NCI-H2171 (cell line): ENCODE measurements at regions not wholly inside any gene's neighbourhood (a gene's known extent, or its start where the extent isn't known, plus 50 kb on each side); places are given as distances from the start of the nearest gene placed in this dataset.

Experiments
- DNase-seq: peaks from one replicate; lab custom pipeline; 2025; lab: John Stamatoyannopoulos, UW

DNA sequence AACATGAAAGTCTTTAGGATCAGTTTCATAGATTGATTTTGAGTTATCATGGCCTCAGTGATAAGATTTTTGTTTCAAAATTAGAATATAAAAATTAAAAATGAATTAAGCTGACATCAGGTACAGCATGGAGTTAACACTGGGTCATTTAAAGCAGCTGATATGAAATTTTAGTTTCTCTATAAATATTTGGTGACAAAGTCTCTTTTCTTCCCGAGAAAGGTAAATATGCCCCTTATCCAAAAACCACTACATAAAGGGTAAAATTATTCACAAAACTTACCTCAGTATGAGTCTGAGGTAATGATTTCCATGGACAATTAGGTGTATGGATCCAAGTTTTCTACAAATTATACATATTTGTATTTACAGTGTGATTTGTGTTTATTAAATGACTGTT, 121.5 kb upstream of the PJA2 start:
- DNase-seq: no peak

DNA sequence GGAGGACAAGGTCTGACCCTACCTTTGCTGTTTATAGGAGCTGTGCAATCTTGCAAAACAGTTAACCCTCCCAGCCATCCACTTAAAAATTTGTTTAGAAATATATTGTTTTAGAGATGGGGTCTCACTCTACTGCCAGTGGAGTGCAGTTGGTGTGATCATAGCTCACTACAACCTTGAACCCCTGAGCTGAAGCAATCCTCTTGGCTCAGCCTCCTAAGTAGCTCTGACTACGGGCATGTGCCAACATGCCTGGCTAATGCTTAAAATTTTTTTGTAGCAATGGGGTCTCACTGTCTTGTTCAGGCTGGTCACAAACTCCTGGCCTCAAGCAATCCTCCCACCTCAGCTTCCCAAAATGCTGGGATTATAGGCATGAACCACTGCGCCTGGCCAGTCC, 120.2 kb upstream of the PJA2 start:
- DNase-seq: no peak

DNA sequence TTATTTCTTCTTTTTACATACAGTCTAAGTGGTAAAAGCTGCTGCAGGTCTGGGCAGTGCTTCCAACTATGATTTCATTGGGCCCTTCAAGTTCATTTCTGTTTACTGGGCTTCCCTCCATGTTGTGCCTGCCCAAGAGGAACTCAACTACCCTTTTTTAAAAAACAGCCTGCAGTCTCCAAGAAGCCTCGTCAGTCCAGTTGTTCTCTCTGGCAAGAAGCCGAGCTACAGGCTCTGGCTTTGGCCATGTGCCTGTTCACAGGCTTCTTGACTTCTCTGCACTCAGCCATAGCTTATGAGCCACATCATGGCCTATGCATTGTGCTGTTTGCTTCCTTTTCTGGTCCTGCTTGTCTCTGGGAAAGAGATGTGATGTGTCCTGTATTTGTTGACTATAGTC, 119.7 kb upstream of the PJA2 start:
- no peak for DNase-seq

DNA sequence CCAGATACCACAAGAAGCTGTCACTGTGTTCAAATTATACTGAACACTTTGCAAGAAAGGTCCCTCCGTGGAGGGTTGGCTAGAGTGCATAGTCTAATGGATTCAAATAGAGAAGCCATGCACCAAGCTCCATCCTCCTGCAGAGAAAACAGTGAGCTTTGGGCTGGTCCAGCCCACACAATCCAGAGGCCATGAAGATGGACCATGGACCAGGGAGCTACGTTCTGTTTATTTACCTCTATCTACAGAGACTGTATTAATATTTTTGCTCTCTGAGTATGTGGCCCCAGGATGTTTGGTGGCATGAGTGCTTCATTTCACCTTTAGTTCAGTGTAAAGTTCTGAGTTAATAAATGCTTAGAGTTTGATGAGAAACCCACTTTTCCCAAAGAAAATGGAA, 114.8 kb upstream of the PJA2 start:
- DNase-seq: no peak

DNA sequence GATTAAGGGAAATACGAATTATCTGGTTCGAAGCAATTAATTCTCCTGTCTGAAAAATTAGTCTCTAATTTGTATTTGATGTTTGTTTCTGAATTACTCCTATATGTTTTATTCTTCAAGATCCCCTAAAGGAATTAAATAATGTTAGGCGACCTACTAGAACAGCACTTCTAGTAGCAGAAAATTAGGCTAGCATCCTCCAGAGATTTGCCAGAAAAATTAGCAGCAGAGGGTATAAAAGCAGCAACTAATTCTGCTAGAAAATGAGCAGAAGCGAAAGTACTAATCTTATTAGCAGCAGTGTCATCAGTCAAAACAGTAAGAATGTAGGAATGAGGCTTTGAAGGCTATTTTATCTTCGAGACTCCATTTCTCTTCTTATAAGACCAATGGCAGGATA, 114.3 kb upstream of the PJA2 start:
- DNase-seq: no peak

DNA sequence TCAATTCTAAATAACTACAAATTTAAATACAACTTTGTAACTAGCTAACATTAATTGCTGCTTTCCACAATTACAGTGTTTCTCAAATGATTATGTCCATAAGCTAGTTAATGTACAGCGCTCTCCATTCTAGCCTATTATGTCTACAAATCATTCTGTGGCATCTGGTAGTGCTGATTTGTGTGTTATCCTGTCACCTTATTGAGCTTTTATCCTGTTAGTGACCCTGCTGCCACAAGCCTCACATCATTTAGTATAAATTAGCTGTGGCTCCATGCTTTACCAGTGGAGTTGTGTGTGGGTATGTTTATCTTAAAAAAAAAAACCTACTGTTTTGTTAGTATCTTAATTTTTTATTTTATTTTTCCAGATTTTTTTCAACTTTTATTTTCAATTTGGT, 112.6 kb upstream of the PJA2 start:
- DNase-seq: no peak

DNA sequence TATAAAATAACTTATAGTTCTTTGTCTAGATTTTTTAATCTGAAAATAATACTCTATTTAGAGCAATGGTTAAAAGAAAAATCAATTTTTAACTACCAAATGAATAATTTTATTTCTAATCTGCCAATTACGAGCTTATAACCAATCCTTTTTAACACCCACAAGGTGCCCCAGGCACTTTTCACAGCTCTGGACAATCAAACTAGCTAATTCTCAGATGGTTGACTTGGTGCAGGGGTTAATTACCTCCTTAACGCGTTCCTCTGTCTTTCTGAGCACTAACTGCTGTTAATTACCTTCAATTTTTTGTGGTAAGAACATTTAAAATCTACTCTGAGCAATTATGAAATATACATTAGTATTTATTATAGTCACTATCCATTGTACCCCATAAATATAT, 109.6 kb upstream of the PJA2 start:
- DNase-seq: no peak

DNA sequence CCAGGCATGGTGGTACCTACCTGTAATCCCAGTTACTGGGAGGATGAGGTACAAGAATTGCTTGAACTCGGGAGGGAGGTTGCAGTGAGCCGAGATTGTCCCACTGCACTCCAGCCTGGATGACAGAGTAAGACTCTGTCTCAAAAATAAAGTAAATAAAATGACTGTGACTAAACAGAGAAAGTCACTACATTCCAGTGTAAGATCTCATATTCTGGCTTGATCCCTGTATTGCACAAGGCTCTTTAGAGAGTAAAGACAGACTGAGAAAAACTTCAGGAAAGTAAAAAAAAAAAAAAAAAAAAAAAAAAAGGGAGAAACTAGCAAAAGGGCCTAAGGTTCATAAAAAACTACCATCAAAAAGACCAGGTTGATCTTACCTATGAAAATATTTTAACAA, 106.6 kb upstream of the PJA2 start:
- DNase-seq: no peak

DNA sequence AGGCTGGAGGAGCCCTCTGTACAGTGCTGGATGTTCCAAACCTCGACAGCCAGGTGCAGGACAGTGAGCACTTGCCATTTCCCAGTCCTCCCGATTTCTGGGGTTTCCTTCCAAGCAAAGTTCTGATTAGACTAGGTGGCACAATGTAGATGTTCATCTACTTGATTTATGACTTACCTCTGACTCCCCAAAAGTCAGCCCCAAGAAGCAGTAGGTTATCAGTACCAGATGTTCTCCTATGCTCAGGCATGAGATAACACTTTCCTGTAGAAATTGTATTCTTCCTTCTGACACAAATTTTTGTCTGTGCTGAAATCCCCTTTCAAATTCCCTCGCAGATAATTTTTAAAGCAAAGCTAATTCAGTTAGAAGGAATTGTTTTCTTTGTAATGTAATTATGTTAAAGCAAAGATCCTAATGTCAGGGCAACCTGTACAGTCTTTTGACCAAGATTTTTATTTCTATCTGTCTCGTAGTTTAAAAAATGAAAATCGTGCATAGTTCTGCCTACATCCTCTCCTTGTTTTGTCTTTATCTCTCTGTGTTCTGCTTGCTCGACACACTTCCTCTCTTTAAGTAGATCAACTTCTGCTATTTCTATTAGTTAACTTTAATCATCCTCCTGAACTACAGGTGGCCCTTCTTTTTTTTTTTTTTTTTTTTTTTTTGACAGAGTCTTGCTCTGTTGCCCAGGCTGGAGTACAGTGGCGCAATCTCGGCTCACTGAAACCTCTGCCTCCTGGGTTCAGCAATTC, 102.4 kb upstream of the PJA2 start:
- DNase-seq: no peak

DNA sequence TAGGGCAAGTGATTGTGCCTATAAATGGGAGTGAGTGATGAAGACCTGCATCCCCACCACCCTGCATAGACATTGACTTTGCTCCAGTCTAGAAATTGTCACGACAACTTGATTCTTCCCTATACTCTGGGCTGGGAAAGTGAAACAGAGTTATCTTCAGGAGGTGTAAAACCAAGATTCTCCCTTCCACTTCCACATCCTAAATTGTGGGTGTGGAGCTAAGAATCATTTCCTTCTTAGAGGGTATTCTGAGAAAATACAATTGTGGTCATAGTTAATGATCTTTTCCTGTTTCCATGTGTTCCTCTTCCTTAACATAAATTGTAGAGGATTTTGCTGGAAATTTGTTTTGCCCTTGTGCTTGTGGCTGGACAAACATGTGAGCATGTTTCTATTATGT, 96.8 kb upstream of the PJA2 start:
- no peak for DNase-seq

DNA sequence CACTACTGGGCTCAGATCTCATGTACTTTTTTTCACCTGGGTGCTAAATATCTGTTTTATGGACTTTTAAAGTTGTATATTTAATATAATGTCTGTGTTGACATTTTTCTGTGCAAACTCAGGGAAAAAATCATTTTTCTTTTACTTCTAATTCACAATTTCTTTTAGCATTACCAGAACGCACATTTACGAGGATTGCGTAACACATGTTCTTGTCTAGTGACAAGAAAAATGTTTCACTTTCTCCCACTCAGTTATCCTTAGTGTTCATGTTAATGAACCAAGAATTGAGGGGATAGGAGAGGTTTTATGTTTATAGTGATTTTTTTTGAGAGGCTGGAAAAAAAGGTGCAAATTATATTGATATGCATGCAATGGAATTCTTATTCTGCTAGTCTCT, 86.3 kb upstream of the PJA2 start:
- DNase-seq: no peak

DNA sequence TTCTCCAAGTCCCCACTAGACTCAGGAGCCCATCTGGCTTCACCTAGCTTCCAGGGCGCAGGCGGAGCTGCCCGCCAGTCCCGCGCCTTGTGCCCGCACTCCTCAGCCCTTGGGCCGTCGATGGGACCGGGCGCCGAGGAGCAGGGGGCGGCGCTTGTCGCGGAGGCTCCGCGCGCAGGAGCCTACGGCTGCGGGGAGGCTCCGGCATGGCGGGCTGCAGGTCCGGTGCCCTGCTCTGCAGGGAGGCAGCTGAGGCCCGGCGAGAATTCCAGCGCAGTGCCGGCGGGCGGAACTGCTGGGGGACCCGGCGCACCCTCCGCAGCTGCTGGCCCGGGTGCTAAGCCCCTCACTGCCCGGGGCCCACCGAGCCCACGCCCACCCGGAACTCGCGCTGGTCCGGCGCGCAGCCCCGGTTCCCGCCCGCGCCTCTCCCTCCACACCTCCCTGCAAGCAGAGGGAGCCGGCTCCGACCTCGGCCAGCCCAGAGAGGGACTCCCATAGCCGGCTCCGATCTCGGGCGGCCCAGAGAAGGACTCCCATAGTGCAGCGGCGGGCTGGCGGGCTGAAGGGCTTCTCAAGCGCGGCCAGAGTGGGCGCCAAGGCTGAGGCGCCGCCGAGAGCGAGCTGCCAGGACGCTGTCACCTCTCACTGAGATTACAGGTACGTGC, 78.1 kb upstream of the PJA2 start:
- no peak for DNase-seq

DNA sequence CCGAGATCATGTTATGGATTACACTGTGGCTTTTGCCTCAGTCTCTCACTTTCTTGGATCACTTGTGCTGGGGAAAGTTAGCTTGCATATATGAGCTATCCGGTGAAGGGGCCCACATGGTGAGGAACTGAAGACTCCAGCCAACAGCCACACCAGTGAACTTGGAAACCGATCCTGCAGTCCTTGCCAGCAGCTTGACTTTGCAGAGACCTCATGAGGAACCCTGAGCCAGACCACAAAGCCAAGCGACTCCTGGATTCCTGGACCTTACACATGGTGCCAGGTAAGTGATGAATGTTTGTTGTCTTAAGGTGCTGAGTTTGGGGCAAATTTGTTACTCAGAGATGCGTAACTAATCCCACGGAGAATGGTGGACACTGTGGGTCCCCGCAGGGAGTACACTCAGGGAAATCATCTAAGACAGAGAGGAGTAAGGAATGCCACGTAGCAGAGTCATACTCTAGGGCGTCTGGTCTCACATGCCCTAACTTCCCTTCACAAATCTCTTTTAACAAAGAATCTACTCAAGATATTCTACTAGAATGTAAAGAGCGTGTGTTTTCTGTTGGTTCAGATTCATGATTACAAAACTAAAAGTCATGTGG, 76.5 kb upstream of the PJA2 start:
- DNase-seq: no peak

DNA sequence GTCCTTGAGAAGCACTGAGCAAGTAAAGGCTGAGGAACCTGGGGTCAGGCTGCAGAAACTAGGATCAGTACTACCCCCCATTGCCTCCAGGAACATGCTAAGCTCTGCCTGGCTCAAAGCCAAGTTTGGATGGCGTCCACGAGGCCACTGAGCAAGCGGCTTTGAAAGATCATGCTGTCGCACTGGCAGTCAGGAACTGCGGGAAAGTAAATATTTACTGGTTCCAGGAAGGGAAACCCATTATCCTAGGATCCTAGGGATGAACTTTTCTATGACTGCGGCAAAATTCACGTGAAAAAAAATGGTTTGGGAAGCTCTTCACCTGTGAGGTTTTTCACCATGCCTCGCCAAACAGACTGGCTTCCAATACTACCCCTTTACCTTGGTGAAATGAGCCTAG, 75.3 kb upstream of the PJA2 start:
- no peak for DNase-seq

DNA sequence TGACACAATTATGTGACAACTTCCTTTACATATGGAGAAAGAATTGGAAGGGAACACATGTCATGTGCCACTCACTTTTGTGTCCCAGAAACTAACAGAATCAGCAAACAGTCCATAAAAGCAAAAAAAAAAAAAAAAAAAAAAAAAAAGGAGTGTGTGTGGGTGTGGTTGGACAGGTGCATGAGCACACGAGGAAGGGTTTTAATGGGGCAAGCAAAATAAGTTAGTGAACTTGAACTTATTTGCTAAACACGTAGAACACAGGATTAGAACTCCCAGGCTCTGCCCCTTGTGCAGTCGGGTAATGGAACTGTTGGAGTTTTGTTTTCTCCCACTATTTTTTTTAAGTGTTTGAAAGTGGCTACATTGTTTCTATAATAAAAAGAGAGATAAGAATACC, 74.8 kb upstream of the PJA2 start:
- DNase-seq: no peak

DNA sequence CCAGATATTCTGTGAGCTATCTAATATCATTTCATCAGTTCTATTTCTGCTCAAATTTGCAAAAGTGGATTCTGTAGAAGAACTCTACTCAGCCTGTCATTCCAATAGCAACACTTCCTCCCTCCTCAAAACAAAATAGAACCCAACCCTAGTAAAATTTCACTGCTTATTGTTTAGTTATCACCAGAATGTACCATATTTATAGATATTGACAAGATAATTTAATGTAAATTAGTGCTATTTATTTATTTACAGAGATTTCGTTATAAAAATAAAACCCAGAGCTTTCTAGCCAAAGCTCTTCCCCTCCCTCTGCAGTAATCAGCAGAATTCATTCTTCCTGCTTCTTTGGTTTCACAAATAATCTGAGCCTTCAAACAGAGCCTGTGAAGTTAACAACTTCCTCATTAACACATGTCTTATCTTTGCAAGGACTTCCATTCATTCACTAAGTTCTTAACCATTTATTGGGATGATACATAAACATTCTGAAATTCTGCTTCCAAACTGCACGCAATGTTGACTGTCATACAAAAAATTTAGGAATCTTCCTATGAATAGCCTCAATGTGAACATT, 73.7 kb upstream of the PJA2 start:
- no peak for DNase-seq

DNA sequence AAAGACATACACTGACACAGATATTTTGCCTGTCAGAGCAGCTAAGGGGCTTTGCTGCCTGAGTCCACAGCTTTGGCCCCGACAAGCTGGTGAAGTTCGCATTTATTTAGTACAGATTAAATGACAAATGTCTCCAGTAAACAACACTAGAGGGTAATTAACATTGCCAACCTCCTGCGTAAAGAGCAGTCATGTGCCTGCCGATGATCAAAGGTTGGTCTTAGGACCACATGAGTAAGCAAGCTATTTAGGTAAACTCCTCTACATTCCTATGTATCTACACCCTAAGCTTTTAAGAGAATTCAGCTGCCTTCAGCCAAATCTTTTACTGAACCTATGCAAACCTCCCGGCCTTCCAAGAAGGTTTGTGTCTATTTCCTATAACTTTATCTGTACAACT, 73.0 kb upstream of the PJA2 start:
- DNase-seq: no peak

DNA sequence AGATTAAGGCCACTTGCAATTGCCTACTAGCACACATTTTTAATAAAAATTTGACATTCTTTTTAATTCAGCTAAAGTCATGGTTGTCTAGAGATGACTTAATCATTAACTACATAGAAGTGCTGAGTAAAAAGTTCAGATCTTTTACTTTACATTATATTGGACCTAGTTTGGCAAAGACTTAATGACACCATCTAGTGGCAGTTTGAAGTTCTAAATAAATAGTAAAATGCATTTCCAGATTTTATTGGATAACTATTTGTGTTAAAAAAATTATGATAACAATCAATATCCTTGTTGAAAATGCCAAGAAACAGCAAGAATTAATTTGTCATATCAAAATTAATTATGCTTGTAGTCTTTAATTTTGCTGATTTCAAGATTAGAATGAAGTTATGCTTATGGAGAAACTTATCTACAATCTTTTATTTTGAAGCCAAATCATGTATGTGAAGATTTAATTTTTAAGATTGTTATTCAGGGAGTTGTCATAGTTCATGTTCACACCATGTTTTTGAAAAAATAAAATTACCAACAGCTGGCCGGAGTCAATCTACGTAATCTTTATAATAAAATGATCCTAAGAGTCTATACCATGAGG, 69.6 kb upstream of the PJA2 start:
- DNase-seq: no peak

DNA sequence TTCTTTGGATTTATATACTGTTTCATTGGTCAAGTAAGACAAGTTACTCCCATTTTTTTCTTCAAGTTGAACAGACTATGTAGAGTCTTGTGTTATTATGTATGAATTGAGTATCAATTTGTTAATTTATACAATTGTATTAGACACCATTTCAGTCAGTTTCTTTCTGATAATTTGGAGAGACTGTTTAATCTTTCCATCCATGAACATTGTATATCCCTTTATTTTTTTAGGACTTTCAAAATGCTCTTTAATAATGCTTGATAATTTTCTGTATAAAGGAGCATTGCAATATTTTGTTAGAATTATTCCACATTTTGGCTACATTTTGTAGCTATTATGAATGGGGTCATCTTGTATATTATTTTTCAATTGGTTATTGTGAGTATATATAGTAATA, 69.1 kb upstream of the PJA2 start:
- no peak for DNase-seq

DNA sequence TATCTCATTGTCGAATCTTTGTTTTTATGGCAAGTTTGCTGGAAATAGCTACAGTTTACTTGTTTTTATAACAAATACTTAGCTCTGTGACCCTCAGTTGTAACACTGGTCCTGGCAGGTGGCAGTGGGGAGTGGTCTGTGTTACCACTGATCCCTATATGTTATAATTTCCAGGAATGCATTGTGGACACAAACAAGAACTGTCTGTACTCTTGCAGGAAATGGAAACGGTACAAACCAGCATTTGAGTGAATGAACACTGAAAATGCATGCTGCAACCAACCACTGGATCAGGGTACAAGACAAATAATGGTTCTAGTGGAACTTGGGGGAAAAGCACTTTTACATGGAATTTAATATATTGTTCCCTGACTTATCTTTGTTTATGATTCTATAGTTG, 66.5 kb upstream of the PJA2 start:
- no peak for DNase-seq

DNA sequence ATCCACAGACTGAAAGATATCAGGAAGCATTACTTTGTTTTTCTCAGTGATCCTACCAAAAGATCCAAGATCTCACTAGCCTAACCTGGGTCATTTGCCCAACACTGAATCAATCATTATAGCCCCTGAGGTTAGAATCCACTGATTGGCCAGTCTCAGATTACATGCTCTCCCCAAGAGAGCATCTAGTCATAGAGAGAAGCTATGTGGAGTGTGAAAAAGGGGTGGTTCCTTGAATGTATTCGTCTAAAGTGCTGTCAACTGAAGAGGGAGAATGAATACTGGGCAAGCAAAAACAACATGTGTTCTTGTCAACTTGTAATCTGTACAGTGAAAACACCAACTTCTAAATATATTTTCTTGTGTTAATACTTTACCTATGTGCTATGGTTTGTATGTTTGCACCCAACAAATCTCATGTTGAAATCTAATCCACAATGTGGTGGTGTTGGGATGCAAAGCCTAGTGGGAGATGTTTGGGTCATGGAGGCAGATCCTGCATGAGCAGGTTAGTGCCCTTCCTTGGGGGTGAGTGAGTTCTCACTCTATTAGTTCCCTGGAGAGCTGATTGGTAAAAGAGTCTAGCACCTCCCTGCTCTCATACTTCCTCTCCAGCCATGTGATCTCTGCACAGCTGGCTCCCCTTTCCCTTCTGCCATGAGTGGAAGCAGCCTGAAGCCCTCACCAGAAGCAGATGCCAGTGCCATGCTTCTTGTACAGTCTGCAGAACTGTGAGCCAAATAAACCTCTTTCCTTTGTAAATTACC, 60.3 kb upstream of the PJA2 start:
- DNase-seq: no peak

DNA sequence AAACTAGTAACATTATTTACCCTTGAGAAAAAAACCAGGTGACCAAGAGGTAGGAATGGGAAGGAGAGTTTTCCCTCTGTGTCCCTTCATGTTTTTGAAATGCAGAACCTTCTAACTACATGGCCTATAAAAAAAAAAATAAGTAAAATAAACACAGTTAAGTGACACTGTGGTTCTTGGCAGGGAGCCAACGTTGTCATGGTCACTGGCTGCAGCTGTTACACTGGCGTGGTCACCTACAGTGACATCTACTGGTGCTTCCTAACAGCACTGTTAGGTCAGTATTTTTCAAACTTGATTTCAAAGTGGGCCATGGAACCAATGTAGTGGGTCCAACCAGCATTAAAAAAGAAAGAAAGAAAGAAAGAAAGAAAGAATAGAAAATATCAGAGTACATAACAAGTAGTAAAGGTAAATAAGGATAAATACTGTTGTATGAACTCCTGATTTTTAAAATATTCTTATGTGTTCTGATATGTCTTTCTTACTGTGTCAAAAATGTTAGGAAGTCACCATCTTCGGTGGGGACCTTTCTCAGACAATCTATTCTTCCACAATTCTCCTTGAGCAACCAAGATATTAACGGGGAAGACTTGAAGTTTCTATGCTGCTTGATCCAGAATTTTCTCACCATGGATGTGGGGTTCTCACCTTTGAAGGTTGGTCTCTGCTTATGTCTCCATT, 59.1 kb upstream of the PJA2 start:
- DNase-seq: peak; percentile 61
